H9 (cell line): ENCODE measurements at regions not wholly inside any gene's neighbourhood (a gene's known extent, or its start where the extent isn't known, plus 50 kb on each side); places are given as distances from the start of the nearest gene placed in this dataset.
A peak's percentile ranks its signal among the peaks of the same experiment; 100 is the strongest.

Experiments
- DNase-seq: peaks from one replicate; pipeline ENCODE4 v3.0.0-alpha.2; 2017
- H2AFZ ChIP-seq: one replicate; pipeline ENCODE4 v1.6.1; 2013; ENCODE audit warnings: mild to moderate bottlenecking, low read length, control low read depth, moderate library complexity
- H2AK5ac ChIP-seq: 2 replicates; pipeline ENCODE4 v1.6.1; 2013; ENCODE audit warnings: low read length, control low read depth, mixed read lengths; ENCODE audit not compliant: insufficient read length
- H2BK120ac ChIP-seq: one replicate; pipeline ENCODE4 v1.6.1; 2013; ENCODE audit warnings: low read depth, mild to moderate bottlenecking, low read length, control low read depth, inconsistent platforms; ENCODE audit not compliant: poor library complexity, severe bottlenecking
- H2BK12ac ChIP-seq: 2 replicates; pipeline ENCODE4 v1.6.1; 2013; ENCODE audit warnings: low read length, control low read depth, mixed read lengths, low read depth; ENCODE audit not compliant: insufficient read length
- H2BK15ac ChIP-seq: 2 replicates; pipeline ENCODE4 v1.6.1; 2013; ENCODE audit warnings: low read depth, low read length, control low read depth
- H2BK20ac ChIP-seq: one replicate; pipeline ENCODE4 v1.6.1; 2013; ENCODE audit warnings: low read depth, mild to moderate bottlenecking, low read length, control low read depth, inconsistent platforms; ENCODE audit not compliant: poor library complexity, severe bottlenecking
- H2BK5ac ChIP-seq: 2 replicates; pipeline ENCODE4 v1.6.1; 2013; ENCODE audit warnings: low read length, control low read depth, mixed read lengths; ENCODE audit not compliant: insufficient read length
- H3K14ac ChIP-seq: 2 replicates; pipeline ENCODE4 v1.6.1; 2013; ENCODE audit warnings: low read length, control low read depth; ENCODE audit not compliant: insufficient read depth
- H3K18ac ChIP-seq: 2 replicates; pipeline ENCODE4 v1.6.1; 2013; ENCODE audit warnings: low read depth, mild to moderate bottlenecking, mixed read lengths, low read length, control low read depth; ENCODE audit not compliant: insufficient read length
- H3K23ac ChIP-seq: 2 replicates; pipeline ENCODE4 v1.6.1; 2013; ENCODE audit warnings: low read length, control low read depth, mixed read lengths, low read depth; ENCODE audit not compliant: insufficient read length
- H3K23me2 ChIP-seq: 2 replicates; pipeline ENCODE4 v1.6.1; 2013; ENCODE audit warnings: low read depth, mild to moderate bottlenecking, mixed read lengths, low read length, control low read depth; ENCODE audit not compliant: insufficient read length, poor library complexity, severe bottlenecking
- H3K27ac ChIP-seq: 2 replicates; pipeline ENCODE4 v1.5.1; 2013; ENCODE audit warnings: low read length, control low read depth, mixed read lengths, low read depth; ENCODE audit not compliant: insufficient read length
- H3K27me3 ChIP-seq: 2 replicates; pipeline ENCODE4 v1.6.1; 2013; ENCODE audit warnings: low read length, control low read depth, inconsistent platforms; ENCODE audit not compliant: insufficient read depth
- H3K4ac ChIP-seq: 2 replicates; pipeline ENCODE4 v1.6.1; 2013; ENCODE audit warnings: low read depth, mild to moderate bottlenecking, control low read depth, inconsistent platforms, low read length, moderate library complexity
- H3K4me1 ChIP-seq: 2 replicates; pipeline ENCODE4 v1.6.1; 2013; ENCODE audit warnings: low read length, control low read depth, inconsistent platforms; ENCODE audit not compliant: insufficient read depth
- H3K4me2 ChIP-seq: 2 replicates; pipeline ENCODE4 v1.6.1; 2013; ENCODE audit warnings: low read length, control low read depth, mixed read lengths; ENCODE audit not compliant: insufficient read length, insufficient read depth
- H3K56ac ChIP-seq: 2 replicates; pipeline ENCODE4 v1.6.1; 2013; ENCODE audit warnings: low read depth, mild to moderate bottlenecking, mixed read lengths, low read length, control low read depth; ENCODE audit not compliant: insufficient read length
- H3K79me1 ChIP-seq: 2 replicates; pipeline ENCODE4 v1.6.1; 2013; ENCODE audit warnings: low read depth, mild to moderate bottlenecking, moderate library complexity, low read length, control low read depth, inconsistent platforms; ENCODE audit not compliant: insufficient read depth, poor library complexity, severe bottlenecking
- H3K79me2 ChIP-seq: 2 replicates; pipeline ENCODE4 v1.6.1; 2013; ENCODE audit warnings: low read length, control low read depth, inconsistent platforms; ENCODE audit not compliant: insufficient read depth
- H3K9ac ChIP-seq: 2 replicates; pipeline ENCODE4 v1.6.1; 2013; ENCODE audit warnings: low read length, control low read depth, mixed read lengths; ENCODE audit not compliant: insufficient read length; ENCODE audit errors: extremely low read depth
- H3K9me3 ChIP-seq: one replicate; pipeline ENCODE4 v1.6.1; 2013; ENCODE audit warnings: low read depth, low read length, inconsistent platforms; ENCODE audit not compliant: control insufficient read depth
- H3T11ph ChIP-seq: one replicate; pipeline ENCODE4 v1.6.1; 2013; ENCODE audit warnings: mild to moderate bottlenecking, low read length, control low read depth, inconsistent platforms
- H4K20me1 ChIP-seq: one replicate; pipeline ENCODE4 v1.6.1; 2013; ENCODE audit not compliant: control insufficient read depth, insufficient read length, insufficient read depth
- H4K5ac ChIP-seq: 2 replicates; pipeline ENCODE4 v1.6.1; 2013; ENCODE audit warnings: low read depth, mild to moderate bottlenecking, mixed read lengths, low read length, control low read depth; ENCODE audit not compliant: insufficient read length
- H4K8ac ChIP-seq: replicated peaks from 2 replicates; pipeline ENCODE4 v1.6.1; 2013; ENCODE audit warnings: low read length, control low read depth, mixed read lengths, low read depth; ENCODE audit not compliant: insufficient read length
- H4K91ac ChIP-seq: 2 replicates; pipeline ENCODE4 v1.6.1; 2013; ENCODE audit warnings: low read depth, mild to moderate bottlenecking, moderate library complexity, mixed read lengths, low read length, control low read depth; ENCODE audit not compliant: insufficient read length
- H3K27ac Mint-ChIP-seq, 3 experiments: 2 replicates in 2 of 3; 3 replicates in 1 of 3; pipeline ENCODE4 v1.8.0; 2020 to 2021; ENCODE audit warnings: mixed read lengths in 3 of 3, mild to moderate bottlenecking in 1 of 3, moderate library complexity in 1 of 3
- H3K27me3 Mint-ChIP-seq: 2 replicates; pipeline ENCODE4 v1.8.0; 2021; ENCODE audit warnings: low read depth, mild to moderate bottlenecking, moderate library complexity, mixed read lengths
- H3K36me3 Mint-ChIP-seq, 3 experiments: 2 replicates in 2 of 3; 3 replicates in 1 of 3; pipeline ENCODE4 v1.8.0; 2020 to 2021; ENCODE audit warnings: low read depth in 3 of 3, mixed read lengths in 3 of 3; ENCODE audit not compliant: insufficient read depth in 1 of 3
- H3K4me1 Mint-ChIP-seq, 2 experiments: 2 replicates each; pipeline ENCODE4 v1.8.0; 2020; ENCODE audit warnings: mixed read lengths in 2 of 2
- H3K4me3 Mint-ChIP-seq, 2 experiments: 2 replicates in 1 of 2; 3 replicates in 1 of 2; pipeline ENCODE4 v1.8.0; 2020 to 2021; ENCODE audit warnings: mild to moderate bottlenecking in 2 of 2, mixed read lengths in 2 of 2, moderate library complexity in 1 of 2
- H3K9me3 Mint-ChIP-seq, 2 experiments: 2 replicates in 1 of 2; 3 replicates in 1 of 2; pipeline ENCODE4 v1.8.0; 2020; ENCODE audit warnings: mild to moderate bottlenecking in 2 of 2, mixed read lengths in 2 of 2, moderate library complexity in 1 of 2
- WGBS: extraction: QIAGEN DNeasy Blood & Tissue Kit; methylation state at CpG from one replicate; pipeline ENCODE4 v1.1.7; 2013; ENCODE audit warnings: missing lambda C conversion rate, low lambda C conversion rate, mixed read lengths; ENCODE audit not compliant: insufficient read length; ENCODE audit errors: extremely low coverage; 5-methylcytosine and 5-hydroxymethylcytosine counted together
- TF ChIP-seq, protein P1 (sequence below): fragments of 200-600 bp; sonication (generic); conservative IDR thresholded peaks from 3 replicates; pipeline ENCODE4 v1.8.0; 2021; ENCODE audit warnings: antibody characterized with exemption, mild to moderate bottlenecking

DNA sequence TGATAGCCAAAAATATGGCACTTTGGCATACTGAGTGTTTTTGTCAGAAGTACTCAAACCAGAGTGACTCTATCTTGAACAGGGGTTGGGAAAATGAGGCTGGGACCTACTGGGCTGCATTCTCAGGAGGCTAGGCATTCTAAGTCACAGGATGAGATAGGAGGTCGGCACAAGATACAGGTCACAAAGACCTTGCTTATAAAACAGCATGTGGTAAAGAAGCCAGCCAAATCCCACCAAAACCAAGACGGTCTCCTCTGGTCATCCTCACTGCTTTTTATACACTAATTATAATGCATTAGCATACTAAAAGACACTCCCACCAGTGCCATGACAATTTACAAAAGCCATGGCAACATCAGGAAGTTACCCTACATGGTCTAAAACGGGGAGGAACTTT is 985.1 kb downstream of the HACE1 start:
- H4K8ac ChIP-seq = no peak overlapping the region
- no peak overlapping the region for H3K9ac ChIP-seq
- H2AK5ac ChIP-seq = no peak overlapping the region
- H3T11ph ChIP-seq = no peak overlapping the region
- H3K79me2 ChIP-seq = no peaks in the 10 kb centered on the region
- no CpG with 5 or more reads among the region's 3 CpGs for WGBS
- no peak overlapping the region for H3K56ac ChIP-seq
- H3K23me2 ChIP-seq = no peaks in the 10 kb centered on the region
- H3K23ac ChIP-seq = no peak overlapping the region
- H3K36me3 Mint-ChIP-seq = peaks cover 0 to 7% (median 0%) of the 10 kb centered on the region in 3 experiments; a peak in 2 of 7 replicates
- H3K4me1 ChIP-seq = no peaks in the 10 kb centered on the region
- H3K79me1 ChIP-seq = no peaks in the 10 kb centered on the region
- no peak overlapping the region for H3K14ac ChIP-seq
- H3K27ac Mint-ChIP-seq = peak overlapping the region; percentile 32 to 93 (median 41); a peak in 5 of 7 replicates
- peaks cover 0 to 5% of the 10 kb centered on the region in 2 experiments; a peak in 2 of 5 replicates for H3K9me3 Mint-ChIP-seq
- H3K27me3 ChIP-seq = no peaks in the 10 kb centered on the region
- no peaks in the 10 kb centered on the region for H3K27me3 Mint-ChIP-seq
- H3K18ac ChIP-seq = no peak overlapping the region
- no peak overlapping the region for H2AFZ ChIP-seq
- TF ChIP-seq, protein P1, sequence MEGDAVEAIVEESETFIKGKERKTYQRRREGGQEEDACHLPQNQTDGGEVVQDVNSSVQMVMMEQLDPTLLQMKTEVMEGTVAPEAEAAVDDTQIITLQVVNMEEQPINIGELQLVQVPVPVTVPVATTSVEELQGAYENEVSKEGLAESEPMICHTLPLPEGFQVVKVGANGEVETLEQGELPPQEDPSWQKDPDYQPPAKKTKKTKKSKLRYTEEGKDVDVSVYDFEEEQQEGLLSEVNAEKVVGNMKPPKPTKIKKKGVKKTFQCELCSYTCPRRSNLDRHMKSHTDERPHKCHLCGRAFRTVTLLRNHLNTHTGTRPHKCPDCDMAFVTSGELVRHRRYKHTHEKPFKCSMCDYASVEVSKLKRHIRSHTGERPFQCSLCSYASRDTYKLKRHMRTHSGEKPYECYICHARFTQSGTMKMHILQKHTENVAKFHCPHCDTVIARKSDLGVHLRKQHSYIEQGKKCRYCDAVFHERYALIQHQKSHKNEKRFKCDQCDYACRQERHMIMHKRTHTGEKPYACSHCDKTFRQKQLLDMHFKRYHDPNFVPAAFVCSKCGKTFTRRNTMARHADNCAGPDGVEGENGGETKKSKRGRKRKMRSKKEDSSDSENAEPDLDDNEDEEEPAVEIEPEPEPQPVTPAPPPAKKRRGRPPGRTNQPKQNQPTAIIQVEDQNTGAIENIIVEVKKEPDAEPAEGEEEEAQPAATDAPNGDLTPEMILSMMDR = no peak
- H2BK15ac ChIP-seq = no peak overlapping the region
- no peak overlapping the region for H3K27ac ChIP-seq
- no peak overlapping the region for H3K4me3 Mint-ChIP-seq
- no peak for DNase-seq
- no peak overlapping the region for H2BK12ac ChIP-seq
- H4K5ac ChIP-seq = no peak overlapping the region
- no peaks in the 10 kb centered on the region for H3K9me3 ChIP-seq
- H3K4ac ChIP-seq = no peak overlapping the region
- no peak overlapping the region for H2BK120ac ChIP-seq
- no peak overlapping the region for H4K91ac ChIP-seq
- H4K20me1 ChIP-seq = no peaks in the 10 kb centered on the region
- H2BK20ac ChIP-seq = no peak overlapping the region
- peaks cover 33 to 36% of the 10 kb centered on the region in 2 experiments for H3K4me1 Mint-ChIP-seq
- H2BK5ac ChIP-seq = no peak overlapping the region
- H3K4me2 ChIP-seq = no peak overlapping the region
